ENCODE measurements at regions not wholly inside any gene's neighbourhood (a gene's known extent, or its start where the extent isn't known, plus 50 kb on each side); places are given as distances from the start of the nearest gene placed in this dataset.

DNA sequence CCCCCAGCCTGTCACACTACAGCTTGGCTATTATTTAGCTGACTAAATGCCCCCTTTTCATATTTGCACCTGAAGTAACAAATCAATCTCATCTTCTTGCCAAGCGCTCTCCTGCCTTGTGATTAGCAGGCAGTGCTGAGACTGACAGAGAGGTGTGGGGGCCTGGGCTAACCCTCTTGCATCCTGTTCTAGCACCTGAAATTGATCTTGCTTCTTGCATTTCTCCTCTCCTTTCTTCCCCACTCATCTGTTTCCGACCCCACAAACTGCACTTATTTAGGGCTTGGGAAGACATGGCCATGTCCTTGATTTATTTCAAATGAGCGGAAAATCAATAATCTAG is 309.0 kb upstream of the PROK2 start:
- Mint-ChIP-seq H3K27ac (no peak overlapping the region), H3K36me3 (no peaks in the 10 kb centered on the region), H3K27me3 (ENCODE audit: low read depth) (peaks cover 54% of the 10 kb centered on the region), H3K9me3 (no peaks in the 10 kb centered on the region), H3K4me1 (no peaks in the 10 kb centered on the region), H3K4me3 (no peak overlapping the region)
- no peak for DNase-seq (ENCODE audit: low spot score in 2 of 2, unreplicated experiment in 2 of 2)
- TF ChIP-seq, protein P1, sequence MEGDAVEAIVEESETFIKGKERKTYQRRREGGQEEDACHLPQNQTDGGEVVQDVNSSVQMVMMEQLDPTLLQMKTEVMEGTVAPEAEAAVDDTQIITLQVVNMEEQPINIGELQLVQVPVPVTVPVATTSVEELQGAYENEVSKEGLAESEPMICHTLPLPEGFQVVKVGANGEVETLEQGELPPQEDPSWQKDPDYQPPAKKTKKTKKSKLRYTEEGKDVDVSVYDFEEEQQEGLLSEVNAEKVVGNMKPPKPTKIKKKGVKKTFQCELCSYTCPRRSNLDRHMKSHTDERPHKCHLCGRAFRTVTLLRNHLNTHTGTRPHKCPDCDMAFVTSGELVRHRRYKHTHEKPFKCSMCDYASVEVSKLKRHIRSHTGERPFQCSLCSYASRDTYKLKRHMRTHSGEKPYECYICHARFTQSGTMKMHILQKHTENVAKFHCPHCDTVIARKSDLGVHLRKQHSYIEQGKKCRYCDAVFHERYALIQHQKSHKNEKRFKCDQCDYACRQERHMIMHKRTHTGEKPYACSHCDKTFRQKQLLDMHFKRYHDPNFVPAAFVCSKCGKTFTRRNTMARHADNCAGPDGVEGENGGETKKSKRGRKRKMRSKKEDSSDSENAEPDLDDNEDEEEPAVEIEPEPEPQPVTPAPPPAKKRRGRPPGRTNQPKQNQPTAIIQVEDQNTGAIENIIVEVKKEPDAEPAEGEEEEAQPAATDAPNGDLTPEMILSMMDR (IDR thresholded peaks at IDR 0.05; ENCODE audit: unreplicated experiment), result no peak

DNA sequence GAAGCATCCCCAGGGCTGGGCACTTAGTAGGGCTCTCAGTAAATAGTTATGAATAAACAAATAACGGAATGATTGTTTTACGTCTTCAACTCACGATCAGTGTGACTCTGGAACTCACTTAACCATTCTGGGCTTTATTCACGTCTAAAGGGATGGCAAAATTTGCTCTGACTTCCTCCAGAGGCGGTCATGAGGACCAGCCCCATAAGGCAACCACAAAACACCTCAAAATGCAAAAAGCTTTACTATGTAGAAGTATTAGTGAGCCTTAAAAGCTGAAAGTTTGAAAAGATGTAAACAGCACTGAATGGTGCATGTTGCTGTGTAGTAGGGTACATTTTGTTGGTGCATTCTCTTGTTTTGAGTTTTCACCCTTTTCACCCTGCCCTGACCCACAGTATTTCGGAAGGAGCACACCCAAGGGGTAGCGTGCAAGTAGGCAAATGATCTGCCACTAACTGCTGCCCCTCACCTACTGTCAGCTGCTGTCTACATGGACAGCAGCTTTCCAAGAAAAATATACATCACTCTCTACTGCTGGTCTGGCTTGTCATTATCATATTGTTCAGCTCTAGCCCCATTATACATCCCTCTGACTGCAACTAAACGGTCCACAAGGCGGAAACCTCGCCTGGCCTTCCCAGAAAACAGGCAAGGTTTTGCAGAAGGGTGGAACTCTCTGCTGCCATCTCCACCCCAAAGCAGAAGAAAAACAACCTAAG is 308.5 kb upstream of the PROK2 start:
- H3K9me3 Mint-ChIP-seq, result no peaks in the 10 kb centered on the region

DNA sequence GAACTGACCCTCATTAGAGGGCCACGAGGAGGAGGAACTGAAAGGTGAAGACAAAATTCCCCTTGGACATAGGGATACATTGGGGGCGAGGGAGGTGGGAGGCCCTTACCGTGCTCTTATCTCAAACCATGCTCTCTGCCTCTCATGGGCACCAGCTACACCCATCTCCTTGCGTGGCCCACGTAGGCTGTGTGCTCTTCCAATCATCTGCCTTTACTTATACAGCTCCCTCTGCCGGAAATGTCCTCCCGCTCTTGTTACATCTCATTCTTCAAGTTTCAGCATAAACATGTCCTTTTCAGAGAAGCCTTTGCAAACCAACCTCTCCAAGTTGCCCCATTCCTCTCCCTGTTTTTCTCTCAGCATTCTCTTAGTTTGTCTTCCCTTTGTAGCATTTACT is 307.8 kb upstream of the PROK2 start:
- TF ChIP-seq, protein P1 (IDR thresholded peaks at IDR 0.05; ENCODE audit: unreplicated experiment), result no peak
- H3K9me3 Mint-ChIP-seq, result no peaks in the 10 kb centered on the region
- no peak overlapping the region for H3K4me3 Mint-ChIP-seq
- no peaks in the 10 kb centered on the region for H3K36me3 Mint-ChIP-seq
- no peak overlapping the region for H3K27ac Mint-ChIP-seq
- DNase-seq (ENCODE audit: low spot score in 2 of 2, unreplicated experiment in 2 of 2), result no peak
- H3K4me1 Mint-ChIP-seq, result no peaks in the 10 kb centered on the region
- H3K27me3 Mint-ChIP-seq (ENCODE audit: low read depth), result peaks cover 43% of the 10 kb centered on the region

More for the DNA sequence above, 308.5 kb upstream of the PROK2 start:
- H3K27me3 Mint-ChIP-seq (ENCODE audit: low read depth), result peaks cover 49% of the 10 kb centered on the region
- no peaks in the 10 kb centered on the region for H3K4me1 Mint-ChIP-seq
- TF ChIP-seq, protein P1 (IDR thresholded peaks at IDR 0.05; ENCODE audit: unreplicated experiment), result no peak
- no peak for DNase-seq (ENCODE audit: low spot score in 2 of 2, unreplicated experiment in 2 of 2)
- no peak overlapping the region for H3K4me3 Mint-ChIP-seq
- no peak overlapping the region for H3K27ac Mint-ChIP-seq
- no peaks in the 10 kb centered on the region for H3K36me3 Mint-ChIP-seq

DNA sequence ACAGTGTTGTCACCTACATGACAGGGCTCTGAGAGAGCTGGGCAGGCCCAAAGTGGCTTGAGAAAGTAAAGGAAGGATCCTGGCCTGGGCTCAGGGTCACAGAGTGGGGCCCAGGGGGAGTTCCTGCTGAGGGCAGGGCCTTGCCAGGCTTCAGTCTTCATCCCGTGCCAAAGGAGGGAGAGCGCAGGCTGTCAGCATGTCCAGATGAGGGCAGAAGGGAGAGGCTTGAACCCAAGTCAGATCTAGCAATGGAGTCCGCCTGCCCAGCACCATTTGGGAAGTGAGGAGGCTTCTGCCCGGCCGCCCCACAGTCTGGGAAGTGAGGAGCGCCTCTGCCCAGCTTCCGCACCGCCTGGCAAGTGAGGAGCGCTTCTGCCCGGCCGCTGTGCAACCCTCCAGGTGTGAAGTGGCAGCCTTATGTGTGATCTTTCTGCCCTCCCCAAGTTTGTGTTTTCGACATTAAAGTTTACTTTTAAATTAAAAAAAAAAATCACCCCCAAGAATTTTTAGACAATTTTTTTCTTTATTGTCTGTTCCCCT is 303.6 kb upstream of the PROK2 start:
- H3K27me3 Mint-ChIP-seq (ENCODE audit: low read depth), result peaks cover 27% of the 10 kb centered on the region
- H3K4me3 Mint-ChIP-seq, result no peak overlapping the region
- peaks cover 8% of the 10 kb centered on the region for H3K4me1 Mint-ChIP-seq
- H3K27ac Mint-ChIP-seq, result no peak overlapping the region
- DNase-seq (ENCODE audit: low spot score in 2 of 2, unreplicated experiment in 2 of 2), result no peak
- H3K9me3 Mint-ChIP-seq, result no peaks in the 10 kb centered on the region
- H3K36me3 Mint-ChIP-seq, result no peaks in the 10 kb centered on the region
- TF ChIP-seq, protein P1 (IDR thresholded peaks at IDR 0.05; ENCODE audit: unreplicated experiment), result no peak

DNA sequence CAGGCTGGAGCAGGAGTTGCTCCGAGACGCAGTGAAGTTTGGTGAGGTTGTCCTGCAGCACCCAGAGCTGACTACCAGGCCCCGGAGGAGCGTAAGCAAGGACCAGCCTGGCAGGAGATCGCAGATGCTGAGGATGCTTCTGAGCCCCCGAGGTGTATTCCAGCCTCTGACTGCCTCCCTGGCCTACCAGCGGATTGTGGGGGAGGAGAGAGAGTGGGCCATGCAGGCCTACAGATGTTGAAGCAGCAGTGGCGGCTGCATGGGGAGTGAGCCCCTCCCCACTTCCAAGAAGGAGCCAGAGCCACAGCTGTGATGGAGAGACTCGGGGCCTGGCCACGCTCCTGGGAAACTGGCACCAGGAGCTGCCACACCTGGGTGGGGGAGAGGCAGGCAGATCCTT is 302.5 kb upstream of the PROK2 start:
- H3K27ac Mint-ChIP-seq, result no peak overlapping the region
- H3K9me3 Mint-ChIP-seq, result no peaks in the 10 kb centered on the region
- H3K27me3 Mint-ChIP-seq (ENCODE audit: low read depth), result peaks cover 23% of the 10 kb centered on the region
- H3K4me1 Mint-ChIP-seq, result peaks cover 13% of the 10 kb centered on the region
- no peaks in the 10 kb centered on the region for H3K36me3 Mint-ChIP-seq
- no peak overlapping the region for H3K4me3 Mint-ChIP-seq
- TF ChIP-seq, protein P1 (IDR thresholded peaks at IDR 0.05; ENCODE audit: unreplicated experiment), result no peak
- no peak for DNase-seq (ENCODE audit: low spot score in 2 of 2, unreplicated experiment in 2 of 2)
